ENCODE measurements at regions not wholly inside any gene's neighbourhood (a gene's known extent, or its start where the extent isn't known, plus 50 kb on each side); places are given as distances from the start of the nearest gene placed in this dataset.

GRCh38 chr12:22740656-22741355 lies 115.8 kb downstream of the ETNK1 start:
- DNase-seq (ENCODE audit: extremely low read depth, low read depth, low spot score) = no peak

DNA sequence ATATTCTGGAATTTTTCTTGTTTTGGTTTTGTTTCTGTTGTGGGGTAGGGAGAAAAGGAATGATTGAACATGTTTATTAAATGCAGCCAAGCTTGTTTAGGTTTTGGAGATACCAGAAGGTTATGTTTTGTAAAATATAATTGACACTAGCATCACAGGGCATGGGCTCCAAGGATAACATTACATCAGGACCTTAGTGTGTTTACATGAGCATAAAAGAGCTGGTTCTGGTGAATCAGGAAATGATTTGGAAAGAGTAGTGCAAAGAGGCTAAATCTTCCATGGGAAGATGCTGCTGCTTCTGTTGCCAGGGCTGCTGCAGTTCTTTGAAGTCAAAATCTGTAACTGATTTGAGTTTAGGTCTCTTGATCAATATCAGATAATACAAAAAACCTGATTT lies 118.7 kb downstream of the ETNK1 start:
- DNase-seq (ENCODE audit: extremely low read depth, low read depth, low spot score) = no peak

GRCh38 chr12:22744197-22744596 lies 119.2 kb downstream of the ETNK1 start:
- DNase-seq (ENCODE audit: extremely low read depth, low read depth, low spot score) = no peak

DNA sequence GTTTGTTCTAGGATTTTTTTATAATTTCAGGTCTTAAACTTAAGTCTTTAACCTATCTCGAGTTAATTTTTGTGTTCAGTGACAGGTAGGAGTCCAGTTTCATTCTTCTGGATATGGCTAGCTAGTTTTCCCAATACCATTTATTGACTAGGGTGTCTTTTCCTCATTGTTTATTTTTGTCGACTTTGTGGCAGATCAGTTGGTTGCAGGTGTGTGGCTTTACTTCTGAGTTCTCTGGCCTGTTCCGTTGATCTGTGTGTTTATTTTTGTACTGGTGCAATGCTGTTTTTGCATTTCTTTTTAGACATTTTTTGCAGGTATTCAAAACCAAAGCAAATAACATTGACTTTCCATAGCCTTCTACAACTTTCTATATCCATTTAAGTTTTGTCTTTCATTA lies 121.7 kb downstream of the ETNK1 start:
- DNase-seq (ENCODE audit: extremely low read depth, low read depth, low spot score) = no peak

DNA sequence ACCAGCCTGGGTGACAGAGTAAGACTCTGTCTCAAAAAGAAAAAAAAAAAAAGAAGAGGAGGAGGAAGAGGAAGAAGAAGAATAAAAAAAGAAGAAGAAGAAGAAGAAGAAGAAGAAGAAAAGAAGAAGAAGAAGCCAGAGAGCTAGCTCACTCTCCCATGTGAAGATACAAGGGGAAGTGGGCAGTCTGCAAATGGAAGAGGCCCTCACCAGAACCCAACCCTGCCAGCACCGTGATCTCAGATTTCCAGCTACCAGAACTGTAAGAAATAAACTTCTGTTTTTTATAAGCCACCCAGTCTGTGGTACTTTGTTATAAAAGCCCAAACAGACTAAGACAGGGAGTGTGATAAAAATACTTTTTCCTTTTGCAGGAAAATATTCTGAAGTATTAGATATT lies 130.7 kb downstream of the ETNK1 start:
- DNase-seq (ENCODE audit: extremely low read depth, low read depth, low spot score) = no peak

GRCh38 chr12:22759769-22760674 lies 135.1 kb downstream of the ETNK1 start:
- no peak for DNase-seq (ENCODE audit: extremely low read depth, low read depth, low spot score)

GRCh38 chr12:22765421-22766130 lies 140.6 kb downstream of the ETNK1 start:
- no peak for DNase-seq (ENCODE audit: extremely low read depth, low read depth, low spot score)

- no peak for DNase-seq (ENCODE audit: extremely low read depth, low read depth, low spot score)
Observed at GRCh38 chr12:22766911-22767420, 142.0 kb downstream of the ETNK1 start.

DNA sequence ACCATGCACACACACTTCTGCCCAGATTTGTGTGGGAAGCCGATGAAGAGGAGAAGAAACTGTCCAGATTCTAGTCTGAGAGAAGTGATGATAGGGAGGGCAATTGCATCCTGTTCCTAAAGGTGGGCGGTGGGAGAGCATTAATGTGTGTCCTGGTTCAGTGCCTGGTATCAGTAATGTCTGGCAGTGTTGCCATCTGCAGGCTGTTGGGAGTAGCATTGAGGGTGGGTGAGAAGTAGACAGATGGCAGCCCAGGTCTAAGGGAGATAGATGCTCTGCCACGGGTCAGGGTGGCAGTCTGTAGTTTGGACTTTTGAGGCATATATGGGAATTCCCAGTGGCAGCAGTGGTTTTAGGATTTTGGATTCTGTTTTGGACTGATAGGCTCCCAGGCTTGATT lies 156.4 kb downstream of the ETNK1 start:
- no peak for DNase-seq (ENCODE audit: extremely low read depth, low read depth, low spot score)

GRCh38 chr12:22787557-22787956 lies 162.6 kb downstream of the ETNK1 start:
- DNase-seq (ENCODE audit: extremely low read depth, low read depth, low spot score) = no peak

DNA sequence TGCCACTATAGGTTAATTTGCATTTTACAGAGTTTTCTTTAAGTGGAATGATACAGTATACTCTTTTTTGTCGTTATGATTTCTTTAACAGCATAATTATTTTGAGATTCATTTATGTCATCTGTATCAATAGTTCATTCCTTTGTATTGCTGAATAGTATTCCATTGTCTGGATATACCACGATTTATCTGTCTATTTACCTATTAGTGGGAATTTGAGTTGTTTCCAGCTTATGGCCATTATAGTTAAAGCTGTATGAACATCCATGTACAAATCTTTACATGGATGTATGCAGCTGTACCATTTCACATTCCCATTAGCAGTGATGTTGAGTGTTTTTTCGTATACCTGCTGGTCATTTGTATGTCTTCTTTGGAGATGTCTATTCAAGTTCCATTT lies 163.9 kb downstream of the ETNK1 start:
- DNase-seq (ENCODE audit: extremely low read depth, low read depth, low spot score) = no peak

DNA sequence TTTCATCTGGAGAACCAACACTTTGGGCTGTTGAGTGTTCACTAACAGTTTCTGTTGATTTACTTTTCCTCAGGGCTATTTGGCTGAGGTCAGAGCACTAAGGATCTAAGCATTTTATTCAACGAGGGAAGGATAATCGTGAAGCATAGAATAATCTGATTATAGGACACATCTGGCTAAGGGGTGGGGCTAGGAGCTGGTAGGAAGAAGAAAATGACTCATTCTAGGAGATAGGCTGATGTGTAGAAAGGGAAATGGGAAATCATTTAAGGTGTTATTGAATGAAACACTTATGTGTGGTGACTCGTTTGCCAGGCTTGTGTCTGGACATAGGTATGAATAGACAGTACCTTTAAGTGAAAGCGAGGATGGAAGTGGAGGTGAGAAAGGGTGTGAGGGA lies 167.2 kb downstream of the ETNK1 start:
- no peak for DNase-seq (ENCODE audit: extremely low read depth, low read depth, low spot score)

DNA sequence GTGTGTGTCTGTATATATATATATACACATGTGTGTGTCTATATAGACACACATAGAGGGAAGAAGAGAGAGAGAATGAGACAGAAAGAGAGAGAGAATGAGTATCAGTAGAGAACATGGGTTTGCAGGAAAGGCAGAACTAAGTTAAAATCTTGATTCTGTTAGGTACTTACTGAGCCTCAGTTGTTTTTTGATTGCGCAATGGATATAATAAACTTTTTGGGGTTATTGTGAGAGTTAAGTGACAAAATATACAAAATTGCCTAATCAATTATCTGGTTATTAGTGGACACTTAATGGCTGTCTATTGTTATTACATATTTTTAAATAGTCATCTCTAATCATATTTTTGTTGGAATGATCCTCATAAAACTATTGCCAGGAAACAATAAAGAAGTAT lies 169.0 kb downstream of the ETNK1 start:
- no peak for DNase-seq (ENCODE audit: extremely low read depth, low read depth, low spot score)

- DNase-seq (ENCODE audit: extremely low read depth, low read depth, low spot score) = no peak
Observed at GRCh38 chr12:22796941-22797630, 172.1 kb downstream of the ETNK1 start.

- no peak for DNase-seq (ENCODE audit: extremely low read depth, low read depth, low spot score)
Observed at GRCh38 chr12:22797701-22798100, 172.7 kb downstream of the ETNK1 start.

DNA sequence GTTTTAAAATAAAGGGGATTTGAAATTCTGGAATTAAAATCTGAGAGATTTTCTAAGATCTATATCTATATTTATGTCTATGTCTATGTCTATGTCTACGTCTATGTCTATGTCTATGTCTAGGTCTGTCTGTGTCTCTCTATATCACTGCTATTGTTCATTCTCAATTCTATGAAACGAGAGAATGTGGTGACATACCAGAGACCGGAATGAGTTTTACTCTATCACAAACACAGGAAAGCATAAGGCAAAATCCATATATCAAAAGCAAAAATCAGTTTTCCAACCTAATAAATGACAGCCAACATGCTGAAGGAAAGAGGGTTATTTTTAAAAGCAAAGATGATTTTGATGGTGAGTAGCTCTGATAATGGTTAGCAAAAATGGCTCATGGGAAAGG lies 173.1 kb downstream of the ETNK1 start:
- DNase-seq (ENCODE audit: extremely low read depth, low read depth, low spot score) = no peak

- no peak for DNase-seq (ENCODE audit: extremely low read depth, low read depth, low spot score)
Observed at GRCh38 chr12:22799503-22799902, 174.5 kb downstream of the ETNK1 start.

- no peak for DNase-seq (ENCODE audit: extremely low read depth, low read depth, low spot score)
Observed at GRCh38 chr12:22800332-22800731, 175.4 kb downstream of the ETNK1 start.

- DNase-seq (ENCODE audit: extremely low read depth, low read depth, low spot score) = no peak
Observed at GRCh38 chr12:22802883-22803630, 178.1 kb downstream of the ETNK1 start.

DNA sequence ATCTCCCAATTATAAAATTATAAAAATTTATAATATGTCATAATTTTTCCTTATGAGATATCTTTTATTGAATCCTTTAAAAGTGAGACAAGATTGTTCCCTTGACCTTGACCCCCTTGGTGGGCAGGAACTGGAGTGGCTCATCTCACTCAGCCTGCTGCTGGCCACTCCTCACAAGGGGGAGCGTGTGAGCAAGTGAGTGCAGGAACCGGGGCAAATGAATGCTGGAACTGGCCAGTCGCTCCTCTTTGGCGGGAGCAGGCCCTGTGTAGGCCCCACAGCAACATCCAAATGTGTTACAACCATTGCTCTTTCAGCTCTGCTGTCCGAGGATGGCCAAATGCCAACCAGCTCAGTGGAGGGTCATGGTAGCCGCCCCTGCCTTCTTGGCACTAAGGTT lies 178.8 kb downstream of the ETNK1 start:
- no peak for DNase-seq (ENCODE audit: extremely low read depth, low read depth, low spot score)

Measured in glomerular endothelial cell (primary cell).